ENCODE measurements at regions not wholly inside any gene's neighbourhood (a gene's known extent, or its start where the extent isn't known, plus 50 kb on each side); places are given as distances from the start of the nearest gene placed in this dataset.

GRCh38 chr6:22149501-22150367 is 147.1 kb downstream of the PRL start:
- ChIA-PET POLR2A (ENCODE audit: low non-redundant PET) (no interaction called here), CTCF (no interaction called here)
- no peak for DNase-seq (ENCODE audit: low spot score)
- TF ChIP-seq, protein P1, sequence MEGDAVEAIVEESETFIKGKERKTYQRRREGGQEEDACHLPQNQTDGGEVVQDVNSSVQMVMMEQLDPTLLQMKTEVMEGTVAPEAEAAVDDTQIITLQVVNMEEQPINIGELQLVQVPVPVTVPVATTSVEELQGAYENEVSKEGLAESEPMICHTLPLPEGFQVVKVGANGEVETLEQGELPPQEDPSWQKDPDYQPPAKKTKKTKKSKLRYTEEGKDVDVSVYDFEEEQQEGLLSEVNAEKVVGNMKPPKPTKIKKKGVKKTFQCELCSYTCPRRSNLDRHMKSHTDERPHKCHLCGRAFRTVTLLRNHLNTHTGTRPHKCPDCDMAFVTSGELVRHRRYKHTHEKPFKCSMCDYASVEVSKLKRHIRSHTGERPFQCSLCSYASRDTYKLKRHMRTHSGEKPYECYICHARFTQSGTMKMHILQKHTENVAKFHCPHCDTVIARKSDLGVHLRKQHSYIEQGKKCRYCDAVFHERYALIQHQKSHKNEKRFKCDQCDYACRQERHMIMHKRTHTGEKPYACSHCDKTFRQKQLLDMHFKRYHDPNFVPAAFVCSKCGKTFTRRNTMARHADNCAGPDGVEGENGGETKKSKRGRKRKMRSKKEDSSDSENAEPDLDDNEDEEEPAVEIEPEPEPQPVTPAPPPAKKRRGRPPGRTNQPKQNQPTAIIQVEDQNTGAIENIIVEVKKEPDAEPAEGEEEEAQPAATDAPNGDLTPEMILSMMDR (conservative IDR thresholded peaks at IDR 0.05; ENCODE audit: low read depth), result no peak
- no peak overlapping the region for H3K27ac ChIP-seq

- POLR2A ChIA-PET (ENCODE audit: low non-redundant PET), result no interaction called here
- no peak for DNase-seq (ENCODE audit: low spot score)
- CTCF ChIA-PET, result no interaction called here
- TF ChIP-seq, protein P1 (conservative IDR thresholded peaks at IDR 0.05; ENCODE audit: low read depth), result no peak
- H3K27ac ChIP-seq, result no peak overlapping the region
Measured at GRCh38 chr6:22150368-22151035, 146.3 kb downstream of the PRL start.

DNA sequence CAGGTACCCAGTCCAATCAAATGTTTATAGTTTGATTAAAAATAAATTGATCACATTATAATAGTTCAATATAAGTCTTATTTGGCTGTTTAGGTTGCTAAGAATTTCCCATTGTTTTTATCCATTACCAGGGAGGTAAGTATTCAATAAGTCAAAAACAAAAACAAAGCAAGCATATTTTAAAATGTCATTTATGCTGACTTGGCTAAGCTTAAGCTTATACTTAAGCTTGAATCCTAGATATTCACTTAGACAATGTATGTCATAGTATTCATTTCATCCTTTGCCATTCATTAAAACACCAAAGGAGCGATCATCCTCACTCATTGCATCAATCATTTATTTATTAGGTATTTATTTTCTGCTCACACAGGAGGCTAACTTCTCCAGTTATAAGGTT is 144.9 kb downstream of the PRL start:
- ChIA-PET CTCF (no interaction called here), POLR2A (ENCODE audit: low non-redundant PET) (no interaction called here)
- H3K27ac ChIP-seq, result no peak overlapping the region
- TF ChIP-seq, protein P1 (conservative IDR thresholded peaks at IDR 0.05; ENCODE audit: low read depth), result no peak
- no peak for DNase-seq (ENCODE audit: low spot score)

DNA sequence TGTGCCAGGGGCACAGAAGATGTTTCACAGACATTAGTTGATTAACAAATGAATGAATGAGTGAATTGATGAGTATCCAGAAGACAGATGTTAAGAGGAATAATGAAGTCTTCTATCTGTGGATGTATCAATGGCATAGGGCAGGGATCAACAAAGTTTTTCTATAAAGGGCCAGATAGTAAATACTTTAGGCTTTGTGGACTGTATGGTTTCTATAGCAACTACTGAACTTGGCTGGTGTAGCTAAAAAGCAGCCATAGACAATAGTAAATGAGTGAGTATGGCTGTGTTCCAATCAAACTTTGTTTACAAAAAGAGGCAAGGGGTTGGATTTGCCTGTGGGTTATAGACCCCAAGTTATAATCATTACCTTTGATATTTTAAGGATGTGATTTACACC is 144.0 kb downstream of the PRL start:
- no peak overlapping the region for H3K27ac ChIP-seq
- no peak for DNase-seq (ENCODE audit: low spot score)
- CTCF ChIA-PET, result no interaction called here
- TF ChIP-seq, protein P1 (conservative IDR thresholded peaks at IDR 0.05; ENCODE audit: low read depth), result no peak
- POLR2A ChIA-PET (ENCODE audit: low non-redundant PET), result no interaction called here

GRCh38 chr6:22153384-22154158 is 143.3 kb downstream of the PRL start:
- ChIA-PET POLR2A (ENCODE audit: low non-redundant PET) (no interaction called here), CTCF (no interaction called here)
- no peak for DNase-seq (ENCODE audit: low spot score)
- TF ChIP-seq, protein P1 (conservative IDR thresholded peaks at IDR 0.05; ENCODE audit: low read depth), result no peak
- H3K27ac ChIP-seq, result no peak overlapping the region

DNA sequence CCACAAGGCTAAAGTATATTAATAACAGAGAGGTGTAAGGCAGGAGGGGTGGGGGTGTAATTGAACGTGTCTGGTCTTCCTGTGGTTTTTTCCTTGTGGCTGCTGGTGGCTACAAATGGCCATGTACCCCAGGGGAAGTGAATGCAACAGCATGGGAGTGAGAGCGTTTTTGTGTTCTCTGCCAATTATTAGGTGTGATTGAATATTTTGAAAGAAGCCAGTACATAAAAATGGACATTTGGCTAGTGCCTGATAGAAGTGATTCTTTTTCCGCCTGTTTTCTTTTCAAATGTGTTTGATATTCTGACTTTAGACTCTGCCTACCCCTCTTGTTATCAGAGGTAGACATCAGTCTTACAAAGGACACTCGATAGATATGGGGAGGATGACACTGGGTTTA is 141.3 kb downstream of the PRL start:
- POLR2A ChIA-PET (ENCODE audit: low non-redundant PET), result no interaction called here
- no peak overlapping the region for H3K27ac ChIP-seq
- DNase-seq (ENCODE audit: low spot score), result no peak
- TF ChIP-seq, protein P1 (conservative IDR thresholded peaks at IDR 0.05; ENCODE audit: low read depth), result no peak
- CTCF ChIA-PET, result no interaction called here

Data from RWPE1 (cell line).